ELR (cell line): ENCODE measurements at regions not wholly inside any gene's neighbourhood (a gene's known extent, or its start where the extent isn't known, plus 50 kb on each side); places are given as distances from the start of the nearest gene placed in this dataset.

Source experiments
- DNase-seq: peaks from one replicate; pipeline ENCODE4 v3.0.0-alpha.2; 2015; ENCODE audit warnings: low read depth

DNA sequence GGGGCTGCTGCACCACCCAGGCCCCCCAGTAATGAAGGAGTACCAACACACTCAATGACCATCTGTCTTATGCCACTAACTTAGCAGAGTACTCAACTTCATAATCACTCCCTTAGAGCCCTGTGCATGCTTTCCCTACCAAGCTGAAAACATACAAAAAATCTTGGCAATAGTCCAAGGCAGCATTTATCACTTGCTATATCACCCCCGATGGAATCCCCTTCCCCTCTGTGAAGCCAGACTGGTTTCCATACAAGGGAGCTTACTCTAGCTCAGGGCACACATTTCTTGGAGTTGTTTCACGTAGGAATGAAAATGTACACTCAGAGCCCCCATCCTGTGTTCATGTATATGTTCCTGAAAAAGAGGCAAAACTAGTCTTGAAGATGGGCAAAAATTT lies 301.3 kb upstream of the TENM4 start:
- no peak for DNase-seq

DNA sequence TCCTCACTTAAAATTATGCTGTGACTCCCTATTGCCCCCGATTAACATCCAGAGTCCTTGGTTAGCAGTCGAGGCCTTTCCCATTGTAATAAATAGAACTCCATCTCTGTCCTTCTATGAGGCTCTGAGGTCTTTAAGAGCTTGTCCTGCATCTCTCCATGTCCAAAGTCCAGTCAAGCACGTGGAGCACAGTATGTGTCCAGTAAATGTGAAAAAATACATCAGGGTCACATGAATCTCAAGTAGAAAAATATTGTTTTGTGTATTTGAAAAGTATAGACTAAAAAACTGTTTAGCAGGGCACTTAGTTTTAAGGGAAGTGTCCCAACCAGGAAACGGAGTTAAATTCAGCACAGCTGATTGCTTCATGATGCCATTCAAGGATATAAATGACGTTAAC lies 298.8 kb upstream of the TENM4 start:
- DNase-seq = no peak

DNA sequence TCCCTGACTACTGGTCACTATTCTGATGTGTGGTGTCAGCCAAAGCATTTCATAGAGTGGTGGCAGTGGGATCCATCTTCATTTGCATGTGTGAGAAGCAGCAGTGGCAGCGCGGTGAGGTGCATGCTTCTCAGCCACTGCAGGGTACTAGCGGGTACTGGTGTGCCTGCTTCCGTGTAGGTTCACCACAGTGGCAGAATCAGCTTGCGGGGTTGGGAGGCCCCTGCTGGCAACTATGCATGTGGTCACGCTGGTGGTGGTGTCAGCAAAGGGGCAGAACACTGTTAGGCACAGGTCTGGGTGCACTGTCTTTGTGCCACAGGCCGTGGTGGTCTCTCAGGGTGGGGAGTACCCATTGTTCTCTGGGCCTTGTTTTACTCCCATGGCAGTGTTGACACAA lies 286.4 kb upstream of the TENM4 start:
- no peak for DNase-seq

DNA sequence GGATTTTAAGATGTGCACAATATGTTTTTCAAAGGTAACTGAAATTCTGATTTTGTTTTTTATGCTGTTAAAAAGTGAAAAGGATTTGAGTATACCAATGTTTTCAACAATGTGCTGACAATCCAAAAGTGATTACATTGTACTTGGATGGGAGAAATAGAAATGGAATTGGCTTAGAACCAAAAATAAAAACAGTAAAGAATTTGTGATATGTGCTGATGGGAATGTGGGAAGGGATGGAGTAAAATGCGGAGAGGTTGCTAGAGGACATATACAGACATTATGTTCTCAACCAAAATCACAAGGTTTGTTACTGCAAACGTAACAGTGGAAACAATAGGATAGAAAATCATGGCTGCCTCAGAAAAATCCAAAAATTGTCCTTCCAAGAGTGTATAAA lies 279.3 kb upstream of the TENM4 start:
- no peak for DNase-seq

DNA sequence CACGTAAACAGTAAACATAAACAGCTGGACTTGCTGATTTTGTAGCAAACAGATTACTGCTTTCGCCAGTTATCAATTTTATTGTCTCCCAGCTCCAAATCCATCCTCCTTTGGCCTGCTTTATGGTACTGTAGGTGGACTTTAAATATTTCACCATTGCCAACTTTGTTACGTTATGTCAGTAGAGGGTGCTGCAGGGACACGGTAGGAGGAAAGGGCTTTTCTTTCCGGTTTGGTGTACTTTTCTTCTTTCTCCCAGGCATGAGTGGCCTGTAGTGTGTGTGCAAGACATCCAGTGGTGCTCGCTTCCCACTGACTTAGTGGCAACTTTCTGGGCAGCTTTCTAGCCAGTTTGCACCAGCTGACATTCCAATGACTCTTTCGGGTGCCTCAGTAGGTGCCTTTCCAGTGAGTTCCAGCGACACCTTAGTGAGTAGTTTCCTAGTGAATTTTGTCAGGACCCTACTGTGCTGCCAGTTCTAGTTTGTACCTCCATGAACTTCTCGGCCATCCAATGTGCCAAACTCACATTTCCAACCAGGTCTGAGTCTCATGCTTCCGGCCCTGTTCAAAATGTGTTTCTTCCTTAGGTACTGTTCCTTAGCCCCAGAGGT lies 267.6 kb upstream of the TENM4 start:
- DNase-seq = peak; percentile 31

DNA sequence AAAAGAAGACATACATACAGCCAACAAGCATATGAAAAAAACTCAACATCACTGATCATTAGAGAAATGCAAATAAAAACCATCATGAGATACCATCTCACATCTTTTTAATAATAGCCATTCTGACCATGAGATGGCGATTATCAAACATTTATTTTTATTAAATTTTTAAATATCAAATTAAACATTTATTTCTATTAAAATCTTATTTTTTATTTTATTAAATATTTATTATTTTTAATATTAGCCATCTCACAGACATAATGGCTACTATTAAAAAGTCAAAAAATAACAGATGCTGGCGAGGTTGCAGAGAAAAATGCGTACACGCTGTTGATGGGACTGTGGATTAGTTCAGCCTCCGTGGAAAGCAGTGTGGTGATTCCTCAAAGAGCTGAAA lies 264.8 kb upstream of the TENM4 start:
- DNase-seq = no peak

DNA sequence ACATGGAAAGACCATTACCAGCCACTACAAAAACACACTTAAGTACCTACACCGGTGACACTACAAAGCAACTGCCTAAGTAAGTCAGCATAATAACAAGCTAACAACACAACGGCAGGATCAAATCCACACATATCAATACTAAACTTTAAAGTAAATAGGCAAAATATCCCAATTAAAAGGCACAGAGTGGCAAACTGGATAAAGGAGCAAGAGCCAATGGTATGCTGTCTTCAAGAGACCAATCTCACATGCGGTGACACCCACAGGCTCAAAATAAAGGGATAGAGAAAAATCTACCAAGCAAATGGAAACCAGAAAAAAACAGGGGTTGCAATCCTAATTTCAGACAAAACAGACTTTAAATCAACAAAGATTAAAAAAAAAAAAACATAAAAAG lies 261.5 kb upstream of the TENM4 start:
- DNase-seq = no peak

DNA sequence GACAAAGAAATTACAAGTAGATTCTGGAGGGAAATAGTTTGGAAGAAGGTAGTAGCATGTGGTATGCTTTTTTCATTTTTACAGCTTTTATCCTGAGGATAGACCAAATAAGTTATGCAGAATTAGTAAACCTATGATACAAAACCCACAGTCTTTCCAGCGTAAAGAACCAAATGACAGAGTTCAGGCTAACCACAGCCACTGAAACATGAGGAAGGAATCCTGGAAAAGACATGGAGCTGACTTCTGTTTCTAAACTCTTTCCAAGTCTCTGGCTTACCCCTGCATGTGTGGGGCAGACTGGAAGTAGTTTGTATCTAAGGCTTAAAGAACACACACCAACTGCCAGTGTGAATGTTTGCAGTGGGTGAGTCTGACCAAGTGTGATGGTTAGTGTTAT lies 258.4 kb upstream of the TENM4 start:
- no peak for DNase-seq

DNA sequence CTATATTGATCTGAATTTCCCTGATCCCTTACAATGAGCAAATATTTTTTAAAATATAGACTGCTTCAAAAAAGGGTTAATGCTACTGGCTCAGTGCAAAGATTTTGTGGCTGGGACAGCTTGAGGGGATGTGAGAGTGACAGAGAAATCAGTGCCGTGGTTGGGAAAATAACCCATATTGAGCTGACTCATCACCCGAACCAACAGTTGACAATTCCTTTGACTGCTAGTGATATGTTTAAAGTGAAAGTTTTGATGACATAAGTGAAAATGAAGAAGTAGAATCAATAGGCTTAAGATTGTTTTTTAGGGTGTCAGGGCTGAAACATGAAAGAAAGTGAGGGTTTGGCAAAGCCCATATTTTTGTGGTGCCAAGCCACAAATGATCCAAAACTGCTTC lies 257.1 kb upstream of the TENM4 start:
- DNase-seq = no peak

DNA sequence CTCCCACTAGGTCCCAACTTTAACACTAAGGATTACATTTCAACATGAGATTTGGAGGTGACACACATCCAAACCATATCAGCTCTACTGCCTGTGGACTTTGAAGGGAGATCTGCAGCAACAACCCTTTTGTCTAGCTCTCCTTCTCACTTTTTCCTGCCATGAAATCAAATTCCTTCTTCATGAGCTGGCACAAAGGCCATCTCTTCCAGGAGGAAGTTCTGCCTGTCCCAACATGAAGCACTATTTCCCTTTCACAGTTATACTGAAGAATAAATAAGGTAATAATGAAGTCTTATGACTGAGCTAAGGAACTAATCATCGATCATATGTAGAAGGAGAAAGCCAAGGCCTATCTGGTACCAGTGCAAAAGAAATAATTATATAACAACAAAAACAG lies 253.5 kb upstream of the TENM4 start:
- no peak for DNase-seq

DNA sequence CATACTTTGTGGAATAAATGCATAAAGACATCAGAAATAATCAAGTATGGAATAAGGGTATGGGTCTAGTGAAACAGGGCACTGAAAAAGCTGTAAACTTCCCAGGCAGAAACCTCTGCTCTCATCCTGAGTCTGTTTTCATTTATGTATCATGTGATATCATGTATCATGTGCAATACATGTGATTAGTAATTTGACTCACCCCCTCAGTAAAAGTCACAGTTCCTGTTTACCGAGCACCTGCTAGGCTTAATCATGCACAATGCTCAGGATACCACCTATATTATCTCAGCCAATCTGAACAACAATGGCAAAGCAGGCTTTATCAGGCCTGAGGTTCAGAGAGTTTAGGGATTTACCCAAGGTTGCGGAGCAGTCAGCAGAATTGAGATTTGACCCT lies 250.6 kb upstream of the TENM4 start:
- DNase-seq = no peak

DNA sequence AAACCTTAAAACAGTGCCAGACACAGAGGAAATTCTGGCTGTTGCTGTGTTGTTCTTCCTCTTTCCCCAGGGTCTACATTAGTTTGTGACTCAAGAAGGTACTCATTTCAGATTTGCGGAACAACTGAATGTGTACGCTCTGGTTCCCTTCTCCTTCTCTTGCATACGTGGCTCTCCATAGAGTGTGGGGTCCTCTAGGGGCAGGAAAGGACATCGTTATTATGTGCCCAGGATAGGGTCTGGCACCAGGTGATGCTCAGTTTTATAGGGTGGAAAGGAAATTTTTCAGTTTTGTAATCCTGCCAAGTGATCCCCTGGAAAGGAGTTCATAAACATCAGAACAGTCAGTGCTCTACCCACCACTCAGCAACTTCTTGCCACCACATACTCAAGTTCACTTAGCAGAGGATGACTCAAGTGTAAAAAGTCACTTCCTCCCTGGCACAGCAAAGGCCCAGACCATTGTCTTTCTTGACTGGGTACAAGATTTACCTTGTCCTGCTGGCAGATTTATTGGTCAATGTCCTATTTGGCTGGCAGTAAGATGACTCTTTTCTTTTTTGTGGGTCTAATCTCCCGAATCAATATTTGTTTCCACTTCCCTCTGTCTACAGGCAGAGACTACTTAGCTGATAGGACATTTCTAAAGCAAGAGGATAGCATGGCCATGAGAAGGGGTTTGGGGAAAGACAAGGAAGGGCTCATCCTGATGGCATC lies 246.0 kb upstream of the TENM4 start:
- DNase-seq = no peak

DNA sequence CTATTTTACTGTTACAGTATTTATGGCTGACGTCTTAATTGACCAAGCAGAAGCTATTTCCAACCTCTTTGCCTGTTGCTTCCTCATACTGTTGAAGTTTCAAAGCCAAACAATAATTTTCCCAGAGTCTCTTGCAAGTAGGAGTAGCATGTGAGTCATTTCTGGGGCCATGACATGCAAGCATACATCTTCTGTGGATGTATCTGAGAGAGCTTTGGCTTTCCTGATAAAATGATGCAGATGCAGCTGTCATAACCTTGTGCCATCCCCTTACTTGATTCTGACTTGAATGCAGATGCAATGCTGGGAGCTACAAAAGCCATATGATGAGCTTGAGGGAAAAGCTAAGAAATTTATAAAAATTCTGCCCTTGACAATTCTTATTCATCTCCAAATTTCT lies 243.1 kb upstream of the TENM4 start:
- DNase-seq = no peak

DNA sequence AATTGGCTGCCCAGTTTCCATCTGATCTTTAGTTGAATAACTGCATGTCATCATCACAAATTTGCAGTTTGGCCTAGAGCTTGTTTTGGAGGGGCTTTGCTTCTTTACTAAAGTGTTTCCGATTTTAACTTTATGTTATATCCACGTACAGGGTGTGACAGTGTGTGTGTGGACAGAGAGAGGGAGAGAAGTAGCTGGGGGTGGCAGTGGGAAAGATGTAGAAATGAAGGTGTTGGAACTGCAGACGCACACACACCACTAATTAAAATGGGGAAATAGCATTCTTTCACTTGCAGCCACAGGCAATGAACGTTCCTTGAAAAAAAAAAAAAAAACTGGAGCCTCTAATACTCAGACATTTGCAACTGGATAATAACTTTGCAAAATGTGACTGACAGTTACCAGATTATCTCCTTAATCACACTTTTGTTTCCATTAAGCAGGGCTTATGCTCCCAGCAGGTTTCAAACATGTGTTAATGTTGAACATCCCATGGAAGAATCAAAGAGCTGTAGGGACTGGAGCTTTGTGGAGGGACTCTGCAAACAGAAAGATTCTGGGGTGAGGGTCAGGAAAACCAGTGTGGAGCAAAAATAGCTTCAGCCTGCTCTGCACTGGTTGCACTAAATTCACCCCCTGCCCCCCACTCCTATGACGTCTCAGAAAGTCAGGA lies 238.1 kb upstream of the TENM4 start:
- DNase-seq = no peak

DNA sequence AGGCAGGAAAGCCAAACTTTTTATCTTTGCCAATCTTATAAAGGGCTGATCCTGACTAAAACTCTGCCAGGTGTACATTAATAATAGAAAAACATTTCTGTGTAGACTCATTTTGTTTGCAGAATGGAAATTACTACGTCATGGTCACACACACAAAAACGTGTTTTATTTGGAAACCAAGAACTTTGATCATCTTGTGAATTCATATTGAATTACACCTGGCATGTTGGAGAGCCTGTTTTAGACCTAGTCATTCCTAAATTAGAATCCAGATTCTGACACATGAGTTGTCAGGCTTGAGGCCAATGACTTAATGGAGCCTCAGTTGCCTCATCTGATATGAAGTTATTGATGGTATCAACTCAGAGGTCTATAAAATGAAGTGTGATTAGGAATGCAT lies 235.6 kb upstream of the TENM4 start:
- DNase-seq = no peak

DNA sequence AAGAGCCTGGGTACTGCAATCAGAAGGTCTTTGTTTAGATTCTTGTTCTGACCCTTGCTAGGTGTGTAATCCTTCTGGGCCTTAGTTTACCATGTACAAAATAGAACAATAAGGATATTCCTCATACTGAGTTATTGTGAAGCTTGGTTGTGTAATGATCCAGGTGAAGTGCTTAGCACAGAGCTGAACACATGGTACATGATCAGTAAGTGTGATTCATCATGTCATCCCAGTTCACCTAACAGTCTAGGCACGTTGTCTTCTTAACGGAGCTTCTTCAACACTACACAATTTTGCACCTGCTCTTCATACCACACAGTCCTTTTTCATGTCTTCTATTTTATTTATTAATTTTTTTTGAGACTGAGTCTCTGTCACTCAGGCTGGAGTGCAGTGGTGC lies 234.3 kb upstream of the TENM4 start:
- DNase-seq = no peak

DNA sequence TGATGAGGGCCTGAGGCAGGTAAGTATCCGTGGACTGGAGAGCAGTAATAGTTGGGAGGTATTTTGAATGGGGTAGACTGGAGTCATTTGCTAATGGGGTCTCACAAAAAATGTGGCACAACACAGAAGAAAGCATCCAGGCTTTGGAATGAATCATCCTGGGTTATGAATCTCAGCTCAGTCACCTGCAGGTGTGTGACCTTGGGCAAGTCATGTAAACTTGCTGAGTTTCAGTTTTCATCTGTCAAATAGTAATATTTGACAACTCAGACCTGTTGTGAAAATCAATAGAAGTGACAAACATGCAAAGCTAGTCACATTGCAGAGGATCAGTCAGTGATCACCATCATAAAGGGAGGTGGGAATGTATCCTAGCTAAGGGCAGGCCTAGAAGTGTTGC lies 232.0 kb upstream of the TENM4 start:
- no peak for DNase-seq

DNA sequence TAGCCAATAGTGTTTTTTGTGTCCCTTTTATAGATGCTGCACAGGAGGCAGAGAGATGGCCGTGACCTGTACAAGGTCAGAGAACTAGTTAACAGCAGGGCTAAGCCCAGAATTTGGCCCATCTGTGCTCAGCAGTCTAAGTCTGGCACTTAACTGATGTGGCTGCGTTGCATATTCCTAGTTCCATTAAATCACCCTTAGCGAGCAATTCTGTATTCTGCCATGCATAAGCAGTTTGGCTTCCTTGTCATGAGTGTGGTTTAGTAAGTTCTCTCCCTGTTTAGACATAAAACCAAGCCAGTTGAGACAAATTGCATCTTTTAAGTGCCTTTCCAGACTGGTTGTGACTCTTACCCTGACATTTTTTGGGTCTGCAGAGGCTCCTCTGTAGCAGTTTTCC lies 230.6 kb upstream of the TENM4 start:
- DNase-seq = no peak

DNA sequence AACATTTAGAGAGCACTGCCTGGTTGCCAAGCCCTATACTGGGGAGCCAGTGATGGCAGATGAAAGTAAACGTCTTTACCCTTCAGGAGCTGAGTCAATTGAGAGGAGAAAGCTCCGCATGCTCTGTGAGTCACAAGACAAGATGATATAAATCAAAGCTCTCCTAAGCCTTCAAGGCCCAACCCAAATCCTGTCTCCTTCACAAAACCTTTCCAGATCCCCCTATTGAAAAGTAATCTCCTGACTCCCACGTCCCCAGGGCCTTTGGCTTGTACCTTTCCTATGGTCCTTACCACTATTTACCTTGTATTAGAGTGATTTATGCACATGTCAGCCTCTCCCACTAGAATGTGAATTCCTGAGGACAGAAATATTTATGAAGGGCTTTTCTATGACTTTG lies 230.1 kb upstream of the TENM4 start:
- no peak for DNase-seq

DNA sequence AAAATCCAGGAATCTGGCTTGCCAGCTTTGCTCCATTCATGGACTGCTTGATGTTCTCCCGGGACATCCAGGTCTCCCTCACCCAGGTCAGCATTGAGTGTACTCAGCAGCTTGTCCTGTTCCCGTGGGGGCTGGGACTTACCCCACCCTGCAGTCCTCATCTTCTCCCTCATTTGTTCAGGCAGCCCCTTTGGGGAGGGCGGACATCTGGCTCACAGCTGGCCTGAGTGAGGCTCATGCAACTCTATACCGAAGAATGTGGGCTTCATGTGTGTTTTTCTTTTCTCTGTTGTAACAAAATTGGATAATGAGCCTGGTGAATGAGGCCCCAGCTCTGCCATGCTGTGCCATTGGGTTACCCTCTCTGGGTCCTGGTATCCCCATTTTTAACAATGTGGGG lies 227.7 kb upstream of the TENM4 start:
- DNase-seq = no peak

DNA sequence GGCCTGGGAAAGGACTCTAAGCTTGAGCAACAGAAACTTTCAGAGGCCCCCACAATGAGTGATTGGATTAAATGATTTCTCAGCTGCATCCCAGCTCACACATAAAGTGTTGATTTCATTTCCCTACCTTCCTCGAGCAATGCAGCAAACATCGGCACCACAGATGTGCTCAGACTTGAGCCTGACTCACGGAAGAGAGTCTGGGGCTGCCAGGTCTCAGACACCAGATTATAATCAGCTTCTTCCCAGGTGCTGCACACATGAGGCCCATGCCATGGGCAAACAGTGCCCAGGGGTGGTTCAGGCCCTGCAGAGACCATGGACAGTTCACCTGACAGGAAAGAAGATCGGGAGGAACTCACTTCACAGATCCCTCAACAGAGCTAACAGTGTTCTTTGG lies 226.6 kb upstream of the TENM4 start:
- DNase-seq = no peak

DNA sequence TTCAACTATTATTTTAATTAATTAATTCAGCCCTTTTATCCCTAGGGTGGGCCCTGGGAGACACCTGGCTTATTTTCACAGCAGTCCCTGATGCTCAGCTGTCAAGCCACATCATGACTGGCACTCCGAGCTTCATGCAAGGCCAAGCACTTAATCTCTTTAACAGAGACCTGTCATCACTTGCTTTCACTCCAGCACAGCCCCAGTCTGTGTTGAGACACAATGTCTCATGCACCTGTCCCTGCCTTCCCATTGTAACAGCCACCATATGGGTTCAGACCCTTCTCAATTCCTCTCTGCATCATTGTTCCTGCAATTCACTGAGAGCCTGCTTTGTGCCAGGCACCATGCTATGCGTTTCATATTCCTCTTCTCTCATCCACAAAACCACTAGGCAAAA lies 222.2 kb upstream of the TENM4 start:
- DNase-seq = no peak

DNA sequence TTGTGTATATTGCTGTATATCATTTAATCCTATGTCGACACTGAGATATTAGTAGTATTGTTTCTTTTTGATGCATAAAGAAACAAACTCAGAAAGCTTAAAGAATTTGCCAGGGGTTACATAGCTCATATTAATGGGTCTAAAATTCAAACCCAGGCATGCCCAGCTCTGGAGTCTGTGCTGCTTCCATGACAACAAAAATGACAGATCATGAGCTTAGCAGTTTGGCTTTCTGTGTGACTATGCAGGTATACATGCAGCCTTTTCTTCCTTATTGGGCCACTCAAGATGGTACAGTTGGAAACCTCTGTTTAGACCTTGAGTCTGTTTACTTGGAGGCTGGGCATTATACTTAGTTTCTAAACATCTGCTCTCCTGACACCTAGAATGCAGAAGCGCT lies 220.5 kb upstream of the TENM4 start:
- DNase-seq = no peak
